ENCODE measurements at regions not wholly inside any gene's neighbourhood (a gene's known extent, or its start where the extent isn't known, plus 50 kb on each side); places are given as distances from the start of the nearest gene placed in this dataset.

GRCh38 chr7:117946151-117946633, 73.0 kb upstream of the CTTNBP2 start:
- no peak for TF ChIP-seq TAF1 (IDR thresholded peaks at IDR 0.05; ENCODE audit: low read depth)
- no peak for TF ChIP-seq EZH2 (IDR thresholded peaks at IDR 0.05; ENCODE audit: borderline replicate concordance, insufficient read depth, low read length, poor library complexity, severe bottlenecking)
- TF ChIP-seq, protein P1, sequence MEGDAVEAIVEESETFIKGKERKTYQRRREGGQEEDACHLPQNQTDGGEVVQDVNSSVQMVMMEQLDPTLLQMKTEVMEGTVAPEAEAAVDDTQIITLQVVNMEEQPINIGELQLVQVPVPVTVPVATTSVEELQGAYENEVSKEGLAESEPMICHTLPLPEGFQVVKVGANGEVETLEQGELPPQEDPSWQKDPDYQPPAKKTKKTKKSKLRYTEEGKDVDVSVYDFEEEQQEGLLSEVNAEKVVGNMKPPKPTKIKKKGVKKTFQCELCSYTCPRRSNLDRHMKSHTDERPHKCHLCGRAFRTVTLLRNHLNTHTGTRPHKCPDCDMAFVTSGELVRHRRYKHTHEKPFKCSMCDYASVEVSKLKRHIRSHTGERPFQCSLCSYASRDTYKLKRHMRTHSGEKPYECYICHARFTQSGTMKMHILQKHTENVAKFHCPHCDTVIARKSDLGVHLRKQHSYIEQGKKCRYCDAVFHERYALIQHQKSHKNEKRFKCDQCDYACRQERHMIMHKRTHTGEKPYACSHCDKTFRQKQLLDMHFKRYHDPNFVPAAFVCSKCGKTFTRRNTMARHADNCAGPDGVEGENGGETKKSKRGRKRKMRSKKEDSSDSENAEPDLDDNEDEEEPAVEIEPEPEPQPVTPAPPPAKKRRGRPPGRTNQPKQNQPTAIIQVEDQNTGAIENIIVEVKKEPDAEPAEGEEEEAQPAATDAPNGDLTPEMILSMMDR (IDR thresholded peaks at IDR 0.05; ENCODE audit: poor library complexity, severe bottlenecking) = no peak
- no peak for TF ChIP-seq EP300 (conservative IDR thresholded peaks at IDR 0.05; ENCODE audit: poor library complexity, severe bottlenecking)
- TF ChIP-seq POLR2AphosphoS5 (IDR thresholded peaks at IDR 0.05) = no peak
- TF ChIP-seq RAD21 (conservative IDR thresholded peaks at IDR 0.05) = no peak
- TF ChIP-seq MXI1 (conservative IDR thresholded peaks at IDR 0.05; ENCODE audit: poor library complexity, severe bottlenecking) = no peak
- no peak for TF ChIP-seq SMC3 (conservative IDR thresholded peaks at IDR 0.05; ENCODE audit: poor library complexity)
- TF ChIP-seq, protein P2, sequence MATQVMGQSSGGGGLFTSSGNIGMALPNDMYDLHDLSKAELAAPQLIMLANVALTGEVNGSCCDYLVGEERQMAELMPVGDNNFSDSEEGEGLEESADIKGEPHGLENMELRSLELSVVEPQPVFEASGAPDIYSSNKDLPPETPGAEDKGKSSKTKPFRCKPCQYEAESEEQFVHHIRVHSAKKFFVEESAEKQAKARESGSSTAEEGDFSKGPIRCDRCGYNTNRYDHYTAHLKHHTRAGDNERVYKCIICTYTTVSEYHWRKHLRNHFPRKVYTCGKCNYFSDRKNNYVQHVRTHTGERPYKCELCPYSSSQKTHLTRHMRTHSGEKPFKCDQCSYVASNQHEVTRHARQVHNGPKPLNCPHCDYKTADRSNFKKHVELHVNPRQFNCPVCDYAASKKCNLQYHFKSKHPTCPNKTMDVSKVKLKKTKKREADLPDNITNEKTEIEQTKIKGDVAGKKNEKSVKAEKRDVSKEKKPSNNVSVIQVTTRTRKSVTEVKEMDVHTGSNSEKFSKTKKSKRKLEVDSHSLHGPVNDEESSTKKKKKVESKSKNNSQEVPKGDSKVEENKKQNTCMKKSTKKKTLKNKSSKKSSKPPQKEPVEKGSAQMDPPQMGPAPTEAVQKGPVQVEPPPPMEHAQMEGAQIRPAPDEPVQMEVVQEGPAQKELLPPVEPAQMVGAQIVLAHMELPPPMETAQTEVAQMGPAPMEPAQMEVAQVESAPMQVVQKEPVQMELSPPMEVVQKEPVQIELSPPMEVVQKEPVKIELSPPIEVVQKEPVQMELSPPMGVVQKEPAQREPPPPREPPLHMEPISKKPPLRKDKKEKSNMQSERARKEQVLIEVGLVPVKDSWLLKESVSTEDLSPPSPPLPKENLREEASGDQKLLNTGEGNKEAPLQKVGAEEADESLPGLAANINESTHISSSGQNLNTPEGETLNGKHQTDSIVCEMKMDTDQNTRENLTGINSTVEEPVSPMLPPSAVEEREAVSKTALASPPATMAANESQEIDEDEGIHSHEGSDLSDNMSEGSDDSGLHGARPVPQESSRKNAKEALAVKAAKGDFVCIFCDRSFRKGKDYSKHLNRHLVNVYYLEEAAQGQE (IDR thresholded peaks at IDR 0.05; ENCODE audit: borderline replicate concordance) = no peak

Data from neural cell (in vitro differentiated cells).